OCI-LY3 (cell line): ENCODE measurements at regions not wholly inside any gene's neighbourhood (a gene's known extent, or its start where the extent isn't known, plus 50 kb on each side); places are given as distances from the start of the nearest gene placed in this dataset.

ENCODE experiments used
- H2AFZ ChIP-seq: fragments of 200-600, 300-600 bp; shearing (Covaris generic); 2 replicates; pipeline ENCODE4 v1.6.0; 2014; ENCODE audit warnings: antibody characterized with exemption, low read depth, low read length
- H3K27ac ChIP-seq: fragments of 200-600, 300-600 bp; sonication (generic); 2 replicates; pipeline ENCODE4 v1.5.1; 2014; ENCODE audit warnings: mild to moderate bottlenecking, low read length, moderate library complexity, mixed read lengths
- H3K27me3 ChIP-seq: fragments of 200-600, 300-600 bp; sonication (generic); 2 replicates; pipeline ENCODE4 v1.6.1; 2014; ENCODE audit warnings: low read depth, low read length, mixed read lengths
- H3K36me3 ChIP-seq: fragments of 200-600, 300-600 bp; sonication (generic); replicated peaks from 2 replicates; pipeline ENCODE3; 2014; ENCODE audit warnings: low read depth, low read length, mixed read lengths
- H3K4me1 ChIP-seq: fragments of 300-600, 200-600 bp; sonication (generic); 2 replicates; pipeline ENCODE4 v1.6.1; 2014; ENCODE audit warnings: low read length, mixed read lengths
- H3K4me2 ChIP-seq: fragments of 200-600, 300-600 bp; sonication (generic); 2 replicates; pipeline ENCODE4 v1.6.1; 2014; ENCODE audit warnings: low read length, mixed read lengths
- H3K4me3 ChIP-seq: fragments of 300-600, 200-600 bp; sonication (generic); 2 replicates; pipeline ENCODE4 v1.5.1; 2014; ENCODE audit warnings: antibody characterized with exemption, mild to moderate bottlenecking, low read length, moderate library complexity
- H3K79me2 ChIP-seq: fragments of 300-600, 200-600 bp; shearing (Covaris generic); 2 replicates; pipeline ENCODE4 v1.6.1; 2014; ENCODE audit warnings: mild to moderate bottlenecking, low read length, mixed read lengths
- H3K9ac ChIP-seq: fragments of 300-600, 200-600 bp; shearing (Covaris generic); 2 replicates; pipeline ENCODE4 v1.6.0; 2014; ENCODE audit warnings: mild to moderate bottlenecking, low read length, moderate library complexity
- H3K9me3 ChIP-seq: fragments of 200-600, 300-600 bp; shearing (Covaris generic); 2 replicates; pipeline ENCODE4 v1.6.1; 2014; ENCODE audit warnings: low read length, mixed read lengths; ENCODE audit not compliant: insufficient read depth
- H4K20me1 ChIP-seq: fragments of 200-600, 300-600 bp; sonication (generic); 2 replicates; pipeline ENCODE4 v1.6.1; 2016; ENCODE audit warnings: low read length, mixed read lengths; ENCODE audit not compliant: insufficient read depth
- CTCF ChIP-seq: fragments of 200-600, 300-600 bp; sonication (generic); IDR thresholded peaks from 2 replicates; pipeline ENCODE4 v1.5.1; 2014; ENCODE audit warnings: antibody characterized with exemption, low read length, low read depth
- EZH2phosphoT487 ChIP-seq: fragments of 200-600 bp; shearing (Covaris generic); IDR thresholded peaks from 2 replicates; pipeline ENCODE4 v1.6.1; 2018; ENCODE audit warnings: antibody characterized with exemption, mixed run types, low read depth

- Histone ChIP-seq H3K36me3 (no peaks in the 10 kb centered on the region), H3K4me3 (no peak overlapping the region), H3K4me1 (no peaks in the 10 kb centered on the region), H3K4me2 (no peak overlapping the region), H2AFZ (no peak overlapping the region), H3K27ac (no peak overlapping the region), H3K79me2 (no peaks in the 10 kb centered on the region), H3K9ac (no peak overlapping the region), H4K20me1 (no peaks in the 10 kb centered on the region), H3K27me3 (no peaks in the 10 kb centered on the region), H3K9me3 (no peaks in the 10 kb centered on the region)
- TF ChIP-seq CTCF (no peak), EZH2phosphoT487 (no peak)
These were observed 124.5 kb upstream of the MAF start for GRCh38 chr16:79725051-79725450.

GRCh38 chr16:79723583-79724168 lies 123.1 kb upstream of the MAF start:
- TF ChIP-seq EZH2phosphoT487 (no peak), CTCF (no peak)
- Histone ChIP-seq H3K4me2 (no peak overlapping the region), H3K4me1 (no peaks in the 10 kb centered on the region), H2AFZ (no peak overlapping the region), H4K20me1 (no peaks in the 10 kb centered on the region), H3K27ac (no peak overlapping the region), H3K9me3 (no peaks in the 10 kb centered on the region), H3K36me3 (no peaks in the 10 kb centered on the region), H3K27me3 (no peaks in the 10 kb centered on the region), H3K79me2 (no peaks in the 10 kb centered on the region), H3K9ac (no peak overlapping the region), H3K4me3 (no peak overlapping the region)

GRCh38 chr16:79721270-79721669 lies 120.7 kb upstream of the MAF start:
- TF ChIP-seq EZH2phosphoT487: no peak
- no peak for TF ChIP-seq CTCF
- Histone ChIP-seq H3K9ac (no peak overlapping the region), H3K36me3 (no peaks in the 10 kb centered on the region), H3K27me3 (no peaks in the 10 kb centered on the region), H3K4me3 (no peak overlapping the region), H3K4me2 (no peak overlapping the region), H4K20me1 (no peaks in the 10 kb centered on the region), H3K27ac (no peak overlapping the region), H2AFZ (no peak overlapping the region), H3K9me3 (no peaks in the 10 kb centered on the region), H3K79me2 (no peaks in the 10 kb centered on the region), H3K4me1 (no peaks in the 10 kb centered on the region)

- no peaks in the 10 kb centered on the region for H3K79me2 ChIP-seq
- no peak overlapping the region for H3K4me3 ChIP-seq
- H3K9ac ChIP-seq: no peak overlapping the region
- H3K27ac ChIP-seq: no peak overlapping the region
- H3K4me2 ChIP-seq: no peak overlapping the region
- no peaks in the 10 kb centered on the region for H3K9me3 ChIP-seq
- no peak overlapping the region for H2AFZ ChIP-seq
- H3K27me3 ChIP-seq: peaks cover 3% of the 10 kb centered on the region; the same call in 1 of the 2 replicates
- H3K4me1 ChIP-seq: no peaks in the 10 kb centered on the region
- TF ChIP-seq EZH2phosphoT487 (no peak), CTCF (no peak)
- H3K36me3 ChIP-seq: no peaks in the 10 kb centered on the region
- no peaks in the 10 kb centered on the region for H4K20me1 ChIP-seq
These were observed 117.0 kb upstream of the MAF start for GRCh38 chr16:79717333-79718137.
